ENCODE measurements at regions not wholly inside any gene's neighbourhood (a gene's known extent, or its start where the extent isn't known, plus 50 kb on each side); places are given as distances from the start of the nearest gene placed in this dataset.

DNA sequence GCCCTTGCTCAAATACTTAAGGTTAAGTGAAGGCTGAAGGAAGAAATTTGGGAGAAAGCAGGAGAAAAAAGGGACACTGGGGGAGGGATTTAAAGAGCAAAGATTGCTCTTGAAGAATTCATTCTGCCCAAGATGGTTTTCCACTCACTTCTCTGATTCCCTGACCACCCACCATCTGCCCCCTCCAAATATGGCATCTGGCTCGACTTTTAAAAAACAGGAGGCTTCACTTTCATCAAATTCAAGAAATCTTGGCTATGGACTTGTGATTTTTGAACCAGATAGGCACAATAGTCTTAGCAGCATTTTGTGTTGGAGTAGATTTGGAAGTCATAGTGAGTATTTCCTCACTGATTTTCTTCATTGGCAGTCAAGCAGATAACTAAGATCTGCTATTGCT lies 574.4 kb upstream of the SUCLG2 start:
- H3K27me3 ChIP-seq (ENCODE audit: control insufficient read depth, low read length): no peaks in the 10 kb centered on the region
- H3K4me3 ChIP-seq (ENCODE audit: low read length): no peak overlapping the region
- TF ChIP-seq EZH2phosphoT487 (IDR thresholded peaks at IDR 0.05; ENCODE audit: borderline replicate concordance, low read length): no peak
- TF ChIP-seq, protein P1, sequence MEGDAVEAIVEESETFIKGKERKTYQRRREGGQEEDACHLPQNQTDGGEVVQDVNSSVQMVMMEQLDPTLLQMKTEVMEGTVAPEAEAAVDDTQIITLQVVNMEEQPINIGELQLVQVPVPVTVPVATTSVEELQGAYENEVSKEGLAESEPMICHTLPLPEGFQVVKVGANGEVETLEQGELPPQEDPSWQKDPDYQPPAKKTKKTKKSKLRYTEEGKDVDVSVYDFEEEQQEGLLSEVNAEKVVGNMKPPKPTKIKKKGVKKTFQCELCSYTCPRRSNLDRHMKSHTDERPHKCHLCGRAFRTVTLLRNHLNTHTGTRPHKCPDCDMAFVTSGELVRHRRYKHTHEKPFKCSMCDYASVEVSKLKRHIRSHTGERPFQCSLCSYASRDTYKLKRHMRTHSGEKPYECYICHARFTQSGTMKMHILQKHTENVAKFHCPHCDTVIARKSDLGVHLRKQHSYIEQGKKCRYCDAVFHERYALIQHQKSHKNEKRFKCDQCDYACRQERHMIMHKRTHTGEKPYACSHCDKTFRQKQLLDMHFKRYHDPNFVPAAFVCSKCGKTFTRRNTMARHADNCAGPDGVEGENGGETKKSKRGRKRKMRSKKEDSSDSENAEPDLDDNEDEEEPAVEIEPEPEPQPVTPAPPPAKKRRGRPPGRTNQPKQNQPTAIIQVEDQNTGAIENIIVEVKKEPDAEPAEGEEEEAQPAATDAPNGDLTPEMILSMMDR (IDR thresholded peaks at IDR 0.05; ENCODE audit: low read depth, low read length, poor library complexity, severe bottlenecking): no peak
- H3K27ac ChIP-seq (ENCODE audit: low read depth, low read length): no peak overlapping the region
- no peaks in the 10 kb centered on the region for H3K9me2 ChIP-seq (replicated peaks; ENCODE audit: control insufficient read depth, low read length)
- H3K9me3 ChIP-seq (ENCODE audit: control insufficient read depth, insufficient read depth, low read length): 0 out of 2 replicates have a peak, but pooled peaks cover 2% of the 10 kb centered on the region
- no peaks in the 10 kb centered on the region for H3K4me1 ChIP-seq (ENCODE audit: control insufficient read depth, low read length)
- H3F3A ChIP-seq (ENCODE audit: control insufficient read depth, insufficient read depth): no peaks in the 10 kb centered on the region
- no peak overlapping the region for H3K4me2 ChIP-seq (ENCODE audit: low read length)
- no peaks in the 10 kb centered on the region for H3K79me2 ChIP-seq (ENCODE audit: control insufficient read depth, low read length)
- no peaks in the 10 kb centered on the region for H4K20me1 ChIP-seq (ENCODE audit: control insufficient read depth, insufficient read depth, low read depth, low read length)
- no peaks in the 10 kb centered on the region for H3K36me3 ChIP-seq (ENCODE audit: control insufficient read depth, low read length)

DNA sequence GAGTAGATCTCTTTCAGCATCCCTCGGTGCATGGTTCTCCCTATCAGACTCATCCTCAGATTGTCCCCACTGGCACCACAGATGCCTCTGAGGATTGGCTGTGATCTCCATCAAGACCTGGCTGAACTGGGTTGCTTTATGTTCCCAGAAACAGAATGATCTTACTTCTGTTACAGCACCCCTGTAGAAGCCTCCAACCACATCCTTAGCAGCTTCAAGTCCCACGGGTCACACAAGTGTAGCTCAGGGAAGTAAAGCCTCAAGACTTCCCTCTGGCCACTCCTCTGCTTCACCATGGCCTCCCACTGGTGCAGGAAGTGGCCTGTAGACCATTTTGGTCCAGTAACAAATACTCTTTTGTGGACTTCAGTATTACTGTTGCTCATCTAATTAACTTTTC lies 566.4 kb upstream of the SUCLG2 start:
- H3K4me3 ChIP-seq (ENCODE audit: low read length): no peak overlapping the region
- no peaks in the 10 kb centered on the region for H3K27me3 ChIP-seq (ENCODE audit: control insufficient read depth, low read length)
- H3K9me3 ChIP-seq (ENCODE audit: control insufficient read depth, insufficient read depth, low read length): no peaks in the 10 kb centered on the region
- no peak overlapping the region for H3K27ac ChIP-seq (ENCODE audit: low read depth, low read length)
- no peak overlapping the region for H3K4me2 ChIP-seq (ENCODE audit: low read length)
- no peaks in the 10 kb centered on the region for H3F3A ChIP-seq (ENCODE audit: control insufficient read depth, insufficient read depth)
- no peaks in the 10 kb centered on the region for H3K4me1 ChIP-seq (ENCODE audit: control insufficient read depth, low read length)
- no peaks in the 10 kb centered on the region for H3K36me3 ChIP-seq (ENCODE audit: control insufficient read depth, low read length)
- H4K20me1 ChIP-seq (ENCODE audit: control insufficient read depth, insufficient read depth, low read depth, low read length): no peaks in the 10 kb centered on the region
- no peak for TF ChIP-seq EZH2phosphoT487 (IDR thresholded peaks at IDR 0.05; ENCODE audit: borderline replicate concordance, low read length)
- TF ChIP-seq, protein P1 (IDR thresholded peaks at IDR 0.05; ENCODE audit: low read depth, low read length, poor library complexity, severe bottlenecking): no peak
- H3K79me2 ChIP-seq (ENCODE audit: control insufficient read depth, low read length): no peaks in the 10 kb centered on the region
- no peaks in the 10 kb centered on the region for H3K9me2 ChIP-seq (replicated peaks; ENCODE audit: control insufficient read depth, low read length)

DNA sequence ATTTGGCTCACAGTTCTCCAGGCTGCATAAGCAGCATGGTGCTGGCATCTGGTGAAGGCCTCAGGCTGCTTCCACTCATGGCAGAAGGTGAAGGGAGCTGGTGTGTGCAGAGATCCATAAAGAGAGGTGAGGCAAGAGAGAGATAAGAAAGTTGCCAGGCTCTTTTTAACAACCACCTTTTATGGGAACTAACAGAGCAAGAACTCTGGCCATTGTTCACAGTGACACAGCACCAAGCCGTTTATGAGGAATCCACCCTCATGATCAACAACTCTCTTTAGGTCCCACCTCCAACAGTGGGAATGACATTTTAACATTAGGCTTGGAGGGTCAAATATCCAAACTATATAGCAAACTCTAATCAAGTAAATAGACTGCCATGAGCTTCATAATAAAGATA lies 557.2 kb upstream of the SUCLG2 start:
- Histone ChIP-seq H3K36me3 (ENCODE audit: control insufficient read depth, low read length) (no peaks in the 10 kb centered on the region), H3K4me3 (ENCODE audit: low read length) (no peak overlapping the region), H3F3A (ENCODE audit: control insufficient read depth, insufficient read depth) (no peaks in the 10 kb centered on the region), H3K4me2 (ENCODE audit: low read length) (no peak overlapping the region), H3K27me3 (ENCODE audit: control insufficient read depth, low read length) (no peaks in the 10 kb centered on the region), H3K79me2 (ENCODE audit: control insufficient read depth, low read length) (no peaks in the 10 kb centered on the region), H3K27ac (ENCODE audit: low read depth, low read length) (no peak overlapping the region), H4K20me1 (ENCODE audit: control insufficient read depth, insufficient read depth, low read depth, low read length) (no peaks in the 10 kb centered on the region), H3K9me3 (ENCODE audit: control insufficient read depth, insufficient read depth, low read length) (peaks cover 4% of the 10 kb centered on the region; the same call in 1 of the 2 replicates), H3K4me1 (ENCODE audit: control insufficient read depth, low read length) (no peaks in the 10 kb centered on the region), H3K9me2 (replicated peaks; ENCODE audit: control insufficient read depth, low read length) (no peaks in the 10 kb centered on the region)
- TF ChIP-seq, protein P1 (IDR thresholded peaks at IDR 0.05; ENCODE audit: low read depth, low read length, poor library complexity, severe bottlenecking): no peak
- no peak for TF ChIP-seq EZH2phosphoT487 (IDR thresholded peaks at IDR 0.05; ENCODE audit: borderline replicate concordance, low read length)
